Neural crest cell (in vitro differentiated cells): ENCODE measurements at regions not wholly inside any gene's neighbourhood (a gene's known extent, or its start where the extent isn't known, plus 50 kb on each side); places are given as distances from the start of the nearest gene placed in this dataset.
"Not testable (repeated sequence)": the region's sequence is repeated elsewhere in the genome, so short reads cannot be mapped to it uniquely, and the experiment has no call there.

ENCODE experiments used
- DNase-seq: peaks from one replicate; pipeline ENCODE4 v3.0.0; 2021; ENCODE audit warnings: low read depth, mixed read lengths, low spot score
- H3K27ac Mint-ChIP-seq: one replicate; pipeline ENCODE4 v1.8.0; 2021; ENCODE audit warnings: mild to moderate bottlenecking, mixed read lengths; ENCODE audit not compliant: unreplicated experiment
- H3K27me3 Mint-ChIP-seq: 2 replicates; pipeline ENCODE4 v1.8.0; 2021; ENCODE audit warnings: low read depth, mild to moderate bottlenecking, mixed read lengths
- H3K36me3 Mint-ChIP-seq: 2 replicates; pipeline ENCODE4 v1.8.0; 2021; ENCODE audit warnings: low read depth, mild to moderate bottlenecking, mixed read lengths
- H3K4me1 Mint-ChIP-seq: 2 replicates; pipeline ENCODE4 v1.8.0; 2021; ENCODE audit warnings: mixed read lengths
- H3K4me3 Mint-ChIP-seq: one replicate; pipeline ENCODE4 v1.8.0; 2021; ENCODE audit warnings: mild to moderate bottlenecking, mixed read lengths
- H3K9me3 Mint-ChIP-seq: 2 replicates; pipeline ENCODE4 v1.8.0; 2021; ENCODE audit warnings: mixed read lengths
- TF ChIP-seq, protein P1 (sequence below): fragments of 200-600 bp; sonication (generic); conservative IDR thresholded peaks from 2 replicates; pipeline ENCODE4 v1.5.0; 2021; ENCODE audit warnings: antibody characterized with exemption, mild to moderate bottlenecking

DNA sequence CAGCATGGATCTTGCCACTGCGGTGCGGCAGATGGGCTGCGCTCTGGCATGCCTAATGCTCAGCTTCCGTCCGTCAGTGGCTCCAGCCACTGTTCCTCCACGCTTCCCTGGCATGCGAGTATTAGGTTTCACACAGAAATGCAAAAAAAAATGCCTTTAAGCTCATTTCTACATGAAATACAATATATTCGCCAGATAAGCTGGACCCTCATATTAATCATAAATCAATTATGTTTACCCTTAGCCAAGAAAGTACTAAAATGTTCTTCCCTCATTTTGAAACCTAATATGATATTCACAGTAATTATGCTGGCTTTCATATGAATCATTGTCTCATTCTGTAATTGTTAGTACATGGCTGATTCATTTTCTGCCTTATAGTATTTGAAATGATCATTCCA lies 115.5 kb upstream of the FAM241A start:
- H3K27ac Mint-ChIP-seq, result no peak overlapping the region
- peaks cover 3% of the 10 kb centered on the region for H3K4me1 Mint-ChIP-seq
- DNase-seq, result no peak
- TF ChIP-seq, protein P1, sequence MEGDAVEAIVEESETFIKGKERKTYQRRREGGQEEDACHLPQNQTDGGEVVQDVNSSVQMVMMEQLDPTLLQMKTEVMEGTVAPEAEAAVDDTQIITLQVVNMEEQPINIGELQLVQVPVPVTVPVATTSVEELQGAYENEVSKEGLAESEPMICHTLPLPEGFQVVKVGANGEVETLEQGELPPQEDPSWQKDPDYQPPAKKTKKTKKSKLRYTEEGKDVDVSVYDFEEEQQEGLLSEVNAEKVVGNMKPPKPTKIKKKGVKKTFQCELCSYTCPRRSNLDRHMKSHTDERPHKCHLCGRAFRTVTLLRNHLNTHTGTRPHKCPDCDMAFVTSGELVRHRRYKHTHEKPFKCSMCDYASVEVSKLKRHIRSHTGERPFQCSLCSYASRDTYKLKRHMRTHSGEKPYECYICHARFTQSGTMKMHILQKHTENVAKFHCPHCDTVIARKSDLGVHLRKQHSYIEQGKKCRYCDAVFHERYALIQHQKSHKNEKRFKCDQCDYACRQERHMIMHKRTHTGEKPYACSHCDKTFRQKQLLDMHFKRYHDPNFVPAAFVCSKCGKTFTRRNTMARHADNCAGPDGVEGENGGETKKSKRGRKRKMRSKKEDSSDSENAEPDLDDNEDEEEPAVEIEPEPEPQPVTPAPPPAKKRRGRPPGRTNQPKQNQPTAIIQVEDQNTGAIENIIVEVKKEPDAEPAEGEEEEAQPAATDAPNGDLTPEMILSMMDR, result no peak
- H3K36me3 Mint-ChIP-seq, result no peaks in the 10 kb centered on the region
- H3K4me3 Mint-ChIP-seq, result no peak overlapping the region
- peaks cover 2% of the 10 kb centered on the region for H3K9me3 Mint-ChIP-seq
- H3K27me3 Mint-ChIP-seq, result peaks cover 29% of the 10 kb centered on the region

DNA sequence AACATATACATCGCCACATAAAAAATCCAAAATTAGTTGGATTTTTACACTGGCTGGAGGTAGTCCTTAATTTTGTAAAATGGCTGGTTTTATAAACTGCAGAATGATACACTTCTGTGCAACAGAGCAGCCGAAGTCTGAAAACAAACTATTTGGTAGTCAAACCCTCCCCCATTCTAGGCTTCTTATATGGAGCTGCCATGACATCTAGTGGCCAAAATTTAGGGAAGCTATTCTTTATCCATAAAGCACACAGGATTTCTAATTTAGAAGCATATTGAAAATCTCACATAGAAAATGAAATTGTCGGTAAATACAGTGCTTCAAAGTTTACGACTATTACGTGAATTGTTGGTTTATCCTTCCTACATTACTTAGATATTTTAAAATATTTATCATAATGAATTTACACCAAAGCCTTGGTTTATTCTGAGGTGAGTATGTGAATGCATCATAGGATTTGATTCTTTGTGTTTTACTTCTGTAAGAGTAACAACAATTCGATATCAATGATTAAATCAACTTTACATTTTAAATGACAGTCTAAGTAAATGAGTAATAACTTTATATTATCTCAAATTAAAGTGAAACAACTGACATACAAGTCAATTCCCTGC lies 113.4 kb upstream of the FAM241A start:
- Mint-ChIP-seq H3K9me3 (no peaks in the 10 kb centered on the region), H3K27me3 (peaks cover 33% of the 10 kb centered on the region), H3K4me1 (peaks cover 3% of the 10 kb centered on the region), H3K4me3 (no peak overlapping the region), H3K36me3 (no peaks in the 10 kb centered on the region), H3K27ac (no peak overlapping the region)
- TF ChIP-seq, protein P1, result peak; percentile 88
- DNase-seq, result peak; percentile 38

DNA sequence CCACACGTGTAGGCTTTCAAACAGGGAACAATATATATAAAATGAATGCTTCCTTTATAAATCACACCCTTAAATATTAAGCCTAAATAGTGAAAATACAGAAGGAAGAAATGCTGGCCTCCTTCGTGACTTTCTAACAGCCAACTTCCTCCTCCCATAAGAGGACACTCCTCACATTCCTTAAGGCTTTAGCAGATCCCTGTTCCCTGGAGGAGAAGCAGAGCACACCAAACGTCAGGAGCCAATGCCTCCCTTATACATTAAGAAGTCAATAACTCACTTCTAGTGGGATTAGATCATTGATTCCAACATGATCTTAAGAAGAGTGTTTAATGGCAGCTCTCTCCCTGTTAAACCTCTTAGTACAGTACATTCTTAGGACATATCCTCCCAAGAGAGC lies 108.4 kb upstream of the FAM241A start:
- DNase-seq, result no peak
- no peaks in the 10 kb centered on the region for H3K4me1 Mint-ChIP-seq
- peaks cover 11% of the 10 kb centered on the region for H3K27me3 Mint-ChIP-seq
- H3K9me3 Mint-ChIP-seq, result no peaks in the 10 kb centered on the region
- no peaks in the 10 kb centered on the region for H3K36me3 Mint-ChIP-seq
- no peak overlapping the region for H3K27ac Mint-ChIP-seq
- no peak overlapping the region for H3K4me3 Mint-ChIP-seq
- TF ChIP-seq, protein P1, result no peak

DNA sequence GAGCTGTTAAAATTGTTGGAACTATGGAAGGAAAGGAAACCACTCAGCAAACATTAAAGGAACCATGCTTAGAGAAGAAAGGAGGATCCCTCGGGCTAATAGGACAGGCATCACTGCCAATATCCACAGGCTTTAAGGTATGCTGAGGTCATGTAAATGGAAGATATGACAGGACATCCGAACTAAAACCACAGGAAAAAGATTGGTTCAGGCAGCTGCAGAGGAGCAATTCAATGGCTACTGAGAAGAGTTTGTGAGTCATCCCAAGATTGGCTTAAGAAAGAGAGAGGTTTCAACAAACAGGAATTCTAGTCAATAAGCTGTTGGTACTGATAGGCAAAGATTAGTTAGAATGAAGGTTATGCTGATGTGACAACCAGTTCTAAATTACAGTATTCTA lies 106.4 kb upstream of the FAM241A start:
- Mint-ChIP-seq H3K27me3 (peaks cover 9% of the 10 kb centered on the region), H3K4me1 (no peaks in the 10 kb centered on the region), H3K27ac (no peak overlapping the region), H3K4me3 (no peak overlapping the region), H3K9me3 (no peaks in the 10 kb centered on the region), H3K36me3 (no peaks in the 10 kb centered on the region)
- TF ChIP-seq, protein P1, result no peak
- DNase-seq, result no peak

DNA sequence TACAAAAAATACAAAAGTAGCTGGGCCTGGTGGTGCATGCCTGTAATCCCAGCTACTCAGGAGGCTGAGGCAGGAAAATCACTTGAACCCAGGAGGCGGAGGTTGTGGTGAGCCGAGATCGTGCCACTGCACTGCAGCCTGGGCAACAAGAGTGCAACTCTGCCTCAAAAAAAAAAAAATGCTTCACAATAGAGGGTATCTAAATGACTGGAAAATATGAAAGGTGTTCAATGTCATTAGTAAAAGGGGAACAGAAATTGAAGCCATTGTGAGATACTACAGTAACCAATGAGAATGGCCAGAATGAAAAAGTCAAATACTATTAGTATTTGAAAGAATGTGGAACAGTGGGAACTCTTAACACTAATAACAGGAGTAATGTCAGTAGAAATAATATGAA lies 96.1 kb upstream of the FAM241A start:
- not testable (repeated sequence) for DNase-seq, H3K9me3 Mint-ChIP-seq, H3K36me3 Mint-ChIP-seq, H3K27me3 Mint-ChIP-seq, H3K4me1 Mint-ChIP-seq, H3K27ac Mint-ChIP-seq, H3K4me3 Mint-ChIP-seq

DNA sequence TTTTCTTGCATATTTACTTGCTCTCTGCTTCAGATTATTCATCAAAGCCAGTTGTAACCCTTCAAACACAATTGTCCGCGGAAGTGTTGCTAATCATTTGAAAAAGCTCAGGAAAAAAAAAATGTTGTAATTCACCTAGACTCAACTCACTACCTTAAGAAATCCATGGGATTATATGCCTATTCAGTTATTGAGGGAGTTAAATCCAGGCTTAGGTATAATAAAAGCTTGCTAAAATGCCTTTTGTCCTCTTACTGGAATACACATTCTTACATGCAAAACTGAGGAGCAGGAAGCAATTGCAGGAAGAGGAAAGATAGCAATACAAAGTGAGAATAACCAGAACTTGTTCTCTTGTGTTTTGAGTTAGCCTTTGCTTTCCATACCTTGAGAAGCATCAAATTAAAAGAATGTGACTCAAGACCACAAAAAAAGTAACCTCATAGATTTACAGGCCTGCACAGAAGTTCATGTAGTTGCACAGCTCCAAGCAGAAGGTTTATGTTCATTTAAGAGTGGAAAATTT lies 91.4 kb upstream of the FAM241A start:
- Mint-ChIP-seq H3K9me3 (no peaks in the 10 kb centered on the region), H3K4me1 (no peaks in the 10 kb centered on the region), H3K36me3 (no peaks in the 10 kb centered on the region), H3K4me3 (no peak overlapping the region), H3K27me3 (no peaks in the 10 kb centered on the region), H3K27ac (no peak overlapping the region)
- no peak for DNase-seq
- TF ChIP-seq, protein P1, result no peak
